ENCODE measurements at regions not wholly inside any gene's neighbourhood (a gene's known extent, or its start where the extent isn't known, plus 50 kb on each side); places are given as distances from the start of the nearest gene placed in this dataset.

DNA sequence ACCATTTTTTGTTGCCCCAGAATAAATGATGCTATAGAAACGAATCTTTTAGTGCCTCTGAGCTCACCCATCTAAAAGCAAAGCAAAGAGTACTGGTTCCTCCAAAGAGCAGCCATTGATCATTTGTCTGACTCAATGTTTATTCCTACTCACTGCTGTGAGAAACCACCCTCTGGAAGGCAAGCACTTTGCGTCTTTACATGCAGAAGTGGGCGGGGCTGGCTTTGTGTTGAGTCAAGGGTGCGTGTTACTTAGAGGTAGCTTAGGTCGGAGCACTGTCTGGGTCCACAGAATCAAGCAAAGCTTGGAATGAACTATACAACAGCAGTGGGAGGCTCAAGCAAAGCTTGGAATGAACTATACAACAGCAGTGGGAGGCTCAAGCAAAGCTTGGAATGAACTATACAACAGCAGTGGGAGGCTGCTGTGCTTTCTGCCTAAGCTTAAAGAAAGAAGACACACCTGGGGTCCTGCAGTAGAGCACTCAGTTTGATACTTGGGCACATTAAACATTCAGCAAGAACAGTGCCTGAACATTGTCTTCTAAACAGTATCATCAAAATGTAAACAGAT, 77.2 kb upstream of the PRICKLE1 start:
- TF ChIP-seq, protein P1, sequence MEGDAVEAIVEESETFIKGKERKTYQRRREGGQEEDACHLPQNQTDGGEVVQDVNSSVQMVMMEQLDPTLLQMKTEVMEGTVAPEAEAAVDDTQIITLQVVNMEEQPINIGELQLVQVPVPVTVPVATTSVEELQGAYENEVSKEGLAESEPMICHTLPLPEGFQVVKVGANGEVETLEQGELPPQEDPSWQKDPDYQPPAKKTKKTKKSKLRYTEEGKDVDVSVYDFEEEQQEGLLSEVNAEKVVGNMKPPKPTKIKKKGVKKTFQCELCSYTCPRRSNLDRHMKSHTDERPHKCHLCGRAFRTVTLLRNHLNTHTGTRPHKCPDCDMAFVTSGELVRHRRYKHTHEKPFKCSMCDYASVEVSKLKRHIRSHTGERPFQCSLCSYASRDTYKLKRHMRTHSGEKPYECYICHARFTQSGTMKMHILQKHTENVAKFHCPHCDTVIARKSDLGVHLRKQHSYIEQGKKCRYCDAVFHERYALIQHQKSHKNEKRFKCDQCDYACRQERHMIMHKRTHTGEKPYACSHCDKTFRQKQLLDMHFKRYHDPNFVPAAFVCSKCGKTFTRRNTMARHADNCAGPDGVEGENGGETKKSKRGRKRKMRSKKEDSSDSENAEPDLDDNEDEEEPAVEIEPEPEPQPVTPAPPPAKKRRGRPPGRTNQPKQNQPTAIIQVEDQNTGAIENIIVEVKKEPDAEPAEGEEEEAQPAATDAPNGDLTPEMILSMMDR (IDR thresholded peaks at IDR 0.05; ENCODE audit: unreplicated experiment): no peak
- no peaks in the 10 kb centered on the region for H3K9me3 Mint-ChIP-seq (ENCODE audit: unreplicated experiment)
- no peaks in the 10 kb centered on the region for H3K4me1 Mint-ChIP-seq (ENCODE audit: unreplicated experiment)
- H3K27ac Mint-ChIP-seq (ENCODE audit: unreplicated experiment): no peak overlapping the region
- DNase-seq (ENCODE audit: low spot score): no peak
- H3K4me3 Mint-ChIP-seq (ENCODE audit: unreplicated experiment): no peak overlapping the region
- no peaks in the 10 kb centered on the region for H3K36me3 Mint-ChIP-seq (ENCODE audit: low read depth, unreplicated experiment)
- no peaks in the 10 kb centered on the region for H3K27me3 Mint-ChIP-seq (ENCODE audit: unreplicated experiment)

DNA sequence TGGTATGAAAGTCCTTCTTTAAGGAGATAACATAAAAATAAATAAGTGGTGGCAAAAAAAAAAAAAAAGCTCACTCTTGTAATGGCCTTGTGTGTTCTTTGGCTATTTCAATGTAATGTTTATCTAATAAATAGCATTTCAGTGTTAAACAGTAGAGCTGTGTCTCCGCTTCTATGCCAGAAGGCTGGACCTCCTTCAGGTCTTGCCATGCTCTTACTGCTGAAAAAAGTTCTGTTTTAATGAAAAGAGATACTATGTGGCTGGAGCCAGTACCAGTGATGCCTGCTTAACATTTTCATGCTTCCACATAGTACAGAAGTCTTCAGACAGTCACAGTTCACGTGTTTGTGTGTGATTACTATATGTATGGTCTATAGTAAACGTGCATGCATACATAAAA, 74.1 kb upstream of the PRICKLE1 start:
- no peaks in the 10 kb centered on the region for H3K4me1 Mint-ChIP-seq (ENCODE audit: unreplicated experiment)
- DNase-seq (ENCODE audit: low spot score): no peak
- no peak overlapping the region for H3K4me3 Mint-ChIP-seq (ENCODE audit: unreplicated experiment)
- H3K27me3 Mint-ChIP-seq (ENCODE audit: unreplicated experiment): no peaks in the 10 kb centered on the region
- TF ChIP-seq, protein P1 (IDR thresholded peaks at IDR 0.05; ENCODE audit: unreplicated experiment): no peak
- H3K36me3 Mint-ChIP-seq (ENCODE audit: low read depth, unreplicated experiment): no peaks in the 10 kb centered on the region
- no peak overlapping the region for H3K27ac Mint-ChIP-seq (ENCODE audit: unreplicated experiment)
- H3K9me3 Mint-ChIP-seq (ENCODE audit: unreplicated experiment): peaks cover 7% of the 10 kb centered on the region

DNA sequence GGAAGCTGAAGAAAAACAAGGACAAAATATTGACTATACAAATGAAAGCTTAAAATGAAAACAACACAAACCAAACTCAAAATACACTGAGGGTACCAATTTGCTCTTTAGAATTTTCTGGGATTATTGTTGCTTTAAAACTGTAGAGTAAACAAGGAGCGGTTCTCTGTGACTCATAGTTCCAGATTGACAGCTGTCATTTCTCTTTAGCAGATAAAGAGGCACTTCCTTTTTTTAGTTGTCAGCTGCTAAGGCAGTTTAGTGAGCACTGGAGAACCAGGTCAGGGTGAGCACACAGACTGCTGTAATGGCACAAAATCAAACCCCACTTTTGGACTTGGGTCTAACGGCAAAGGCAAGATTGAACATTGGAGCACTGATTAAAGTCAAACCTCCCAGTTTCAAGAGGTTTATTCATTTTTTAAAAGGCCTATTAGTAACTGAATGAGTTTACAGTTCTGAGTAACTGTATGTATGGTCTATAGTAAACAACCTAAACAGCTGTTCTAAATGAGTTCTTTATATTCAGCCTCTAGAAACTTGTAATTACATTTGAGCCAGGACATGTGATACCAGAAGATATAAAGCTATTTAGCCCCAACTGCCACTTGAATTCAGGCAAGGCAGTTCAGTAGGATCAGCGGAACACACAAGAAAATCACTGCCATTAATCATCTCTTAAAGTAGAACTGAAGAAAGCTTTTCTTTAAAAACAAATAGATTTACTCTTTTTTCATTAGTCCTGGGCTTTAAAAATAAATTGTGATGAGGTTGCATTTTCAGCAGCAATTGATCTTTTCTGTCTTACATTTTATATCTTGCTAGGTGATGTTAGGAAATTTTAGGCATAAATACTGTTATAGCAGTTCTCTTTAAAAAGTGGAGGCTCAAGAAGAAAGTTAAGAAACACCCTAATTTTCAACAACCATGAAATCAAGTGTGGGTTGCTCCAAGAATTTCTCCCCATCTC, 71.7 kb upstream of the PRICKLE1 start:
- no peak for DNase-seq (ENCODE audit: low spot score)
- no peaks in the 10 kb centered on the region for H3K4me1 Mint-ChIP-seq (ENCODE audit: unreplicated experiment)
- TF ChIP-seq, protein P1 (IDR thresholded peaks at IDR 0.05; ENCODE audit: unreplicated experiment): no peak
- no peak overlapping the region for H3K27ac Mint-ChIP-seq (ENCODE audit: unreplicated experiment)
- peaks cover 4% of the 10 kb centered on the region for H3K27me3 Mint-ChIP-seq (ENCODE audit: unreplicated experiment)
- H3K36me3 Mint-ChIP-seq (ENCODE audit: low read depth, unreplicated experiment): no peaks in the 10 kb centered on the region
- H3K9me3 Mint-ChIP-seq (ENCODE audit: unreplicated experiment): peaks cover 7% of the 10 kb centered on the region
- no peak overlapping the region for H3K4me3 Mint-ChIP-seq (ENCODE audit: unreplicated experiment)

DNA sequence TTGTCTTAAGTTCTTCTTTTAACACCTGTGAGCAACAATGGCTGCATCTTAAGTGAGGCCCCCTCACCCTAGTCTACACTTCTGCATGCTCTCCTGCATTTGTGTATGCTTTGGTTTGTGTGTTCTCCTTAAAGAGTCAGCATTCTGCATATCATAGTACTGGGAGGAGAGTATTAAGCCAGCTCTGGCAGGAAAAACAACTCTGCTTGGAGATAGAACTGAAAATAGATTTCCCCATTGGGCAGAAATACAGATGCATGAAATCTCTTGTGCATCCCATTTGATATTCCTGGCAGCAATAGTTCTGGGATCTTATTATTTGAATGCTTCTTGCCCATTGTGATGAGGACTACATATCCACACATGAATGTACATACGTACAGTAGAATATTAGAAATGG, 70.6 kb upstream of the PRICKLE1 start:
- Mint-ChIP-seq H3K27ac (ENCODE audit: unreplicated experiment) (no peak overlapping the region), H3K4me1 (ENCODE audit: unreplicated experiment) (no peaks in the 10 kb centered on the region), H3K9me3 (ENCODE audit: unreplicated experiment) (peaks cover 7% of the 10 kb centered on the region), H3K4me3 (ENCODE audit: unreplicated experiment) (no peak overlapping the region), H3K36me3 (ENCODE audit: low read depth, unreplicated experiment) (no peaks in the 10 kb centered on the region), H3K27me3 (ENCODE audit: unreplicated experiment) (peaks cover 4% of the 10 kb centered on the region)
- TF ChIP-seq, protein P1 (IDR thresholded peaks at IDR 0.05; ENCODE audit: unreplicated experiment): no peak
- DNase-seq (ENCODE audit: low spot score): no peak

DNA sequence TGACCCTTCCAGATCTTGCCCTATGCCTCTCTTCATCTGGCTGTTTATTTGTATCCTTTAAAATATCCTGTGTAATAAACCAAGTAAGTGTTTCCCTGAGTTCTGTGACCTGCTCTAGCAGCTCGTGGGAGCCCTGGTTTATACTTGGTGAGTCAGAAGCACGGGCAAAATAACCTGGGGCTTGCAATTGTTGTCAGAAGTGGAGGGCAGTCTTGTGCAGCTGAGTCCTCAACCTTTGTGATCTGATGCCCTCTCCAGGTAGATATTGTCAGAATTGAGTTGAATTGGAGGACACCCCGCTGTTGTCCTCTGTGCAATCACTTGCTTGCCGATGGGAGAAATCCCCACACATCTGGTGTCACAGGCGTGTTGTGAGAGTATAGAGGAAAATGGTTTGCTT, 62.5 kb upstream of the PRICKLE1 start:
- no peak for DNase-seq (ENCODE audit: low spot score)
- Mint-ChIP-seq H3K4me1 (ENCODE audit: unreplicated experiment) (no peaks in the 10 kb centered on the region), H3K4me3 (ENCODE audit: unreplicated experiment) (no peak overlapping the region), H3K36me3 (ENCODE audit: low read depth, unreplicated experiment) (no peaks in the 10 kb centered on the region), H3K9me3 (ENCODE audit: unreplicated experiment) (no peaks in the 10 kb centered on the region), H3K27me3 (ENCODE audit: unreplicated experiment) (no peaks in the 10 kb centered on the region), H3K27ac (ENCODE audit: unreplicated experiment) (no peak overlapping the region)
- TF ChIP-seq, protein P1 (IDR thresholded peaks at IDR 0.05; ENCODE audit: unreplicated experiment): no peak

All from endothelial cell (in vitro differentiated cells).